Thoracic aorta (tissue), 2 donors: ENCODE measurements at regions not wholly inside any gene's neighbourhood (a gene's known extent, or its start where the extent isn't known, plus 50 kb on each side); places are given as distances from the start of the nearest gene placed in this dataset.

Experiments
- ATAC-seq: fragments of 150-250 bp; one replicate; pipeline ENCODE4 v1.8.0; 2017; ENCODE audit warnings: low read depth; ENCODE audit not compliant: insufficient number of reproducible peaks, low FRiP score
- DNase-seq: peaks from one replicate; pipeline ENCODE4 v3.0.0-alpha.2; 2020; ENCODE audit warnings: low spot score
- H3K27ac ChIP-seq, 2 donors: fragments of 200-600 bp; sonication (generic); 1 replicate in 1 of 2; 2 replicates in 1 of 2; pipeline ENCODE4 v1.5.1; 2016; ENCODE audit warnings: mild to moderate bottlenecking in 2 of 2, moderate library complexity in 2 of 2
- H3K27me3 ChIP-seq: fragments of 200-600 bp; sonication (generic); replicated peaks from 2 replicates; pipeline ENCODE4 v1.6.0; 2016; ENCODE audit warnings: mild to moderate bottlenecking; ENCODE audit not compliant: insufficient read depth
- H3K36me3 ChIP-seq: fragments of 200-600 bp; sonication (generic); one replicate; pipeline ENCODE4 v1.5.1; 2016
- H3K4me1 ChIP-seq, 2 donors: fragments of 200-600 bp; sonication (generic); 1 replicate in 1 of 2; 2 replicates in 1 of 2; pipeline versions ENCODE4 v1.5.1 to v1.6.0; 2016; ENCODE audit warnings: low read depth in 2 of 2, mild to moderate bottlenecking in 1 of 2; ENCODE audit not compliant: control insufficient read depth in 1 of 2
- H3K4me3 ChIP-seq: fragments of 200-600 bp; sonication (generic); 2 replicates; pipeline ENCODE4 v1.5.1; 2016; ENCODE audit warnings: mild to moderate bottlenecking
- H3K9me3 ChIP-seq: fragments of 200-600 bp; sonication (generic); 2 replicates; pipeline ENCODE4 v1.5.1; 2016
- CTCF ChIP-seq: fragments of 200-600 bp; sonication (generic); IDR thresholded peaks from one replicate; pipeline ENCODE4 v1.5.1; 2019; ENCODE audit warnings: antibody characterized with exemption

GRCh38 chr5:164501344-164501743, 995.9 kb downstream of the MAT2B start:
- H3K27me3 ChIP-seq, result no peaks in the 10 kb centered on the region
- DNase-seq, result no peak
- no peak for ATAC-seq
- H3K36me3 ChIP-seq, result no peaks in the 10 kb centered on the region
- H3K9me3 ChIP-seq, result no peaks in the 10 kb centered on the region
- H3K27ac ChIP-seq, result no peak overlapping the region
- no peaks in the 10 kb centered on the region for H3K4me1 ChIP-seq
- no peak overlapping the region for H3K4me3 ChIP-seq
- no peak for TF ChIP-seq CTCF

GRCh38 chr5:164504141-164504772, 998.8 kb downstream of the MAT2B start:
- Histone ChIP-seq H3K27ac (no peak overlapping the region), H3K9me3 (no peaks in the 10 kb centered on the region), H3K4me1 (no peaks in the 10 kb centered on the region), H3K27me3 (no peaks in the 10 kb centered on the region), H3K36me3 (no peaks in the 10 kb centered on the region), H3K4me3 (no peak overlapping the region)
- peak; percentile 46 for TF ChIP-seq CTCF
- DNase-seq, result no peak
- ATAC-seq, result no peak

- no peaks in the 10 kb centered on the region for H3K36me3 ChIP-seq
- no peak for DNase-seq
- ATAC-seq, result no peak
- no peak for TF ChIP-seq CTCF
- H3K27ac ChIP-seq, result no peak overlapping the region
- no peaks in the 10 kb centered on the region for H3K27me3 ChIP-seq
- no peaks in the 10 kb centered on the region for H3K9me3 ChIP-seq
- no peaks in the 10 kb centered on the region for H3K4me1 ChIP-seq
- no peak overlapping the region for H3K4me3 ChIP-seq
Measured at GRCh38 chr5:164505791-164506190, 1000.4 kb downstream of the MAT2B start.

GRCh38 chr5:164518067-164518740, 1012.8 kb downstream of the MAT2B start:
- H3K36me3 ChIP-seq, result no peaks in the 10 kb centered on the region
- H3K27me3 ChIP-seq, result no peaks in the 10 kb centered on the region
- ATAC-seq (no peak), DNase-seq (no peak)
- no peak overlapping the region for H3K27ac ChIP-seq
- H3K4me1 ChIP-seq, result no peaks in the 10 kb centered on the region
- TF ChIP-seq CTCF, result no peak
- H3K4me3 ChIP-seq, result no peak overlapping the region
- H3K9me3 ChIP-seq, result no peaks in the 10 kb centered on the region

GRCh38 chr5:164518741-164519080, 1013.3 kb downstream of the MAT2B start:
- Histone ChIP-seq H3K4me3 (no peak overlapping the region), H3K27ac (no peak overlapping the region), H3K9me3 (no peaks in the 10 kb centered on the region), H3K4me1 (no peaks in the 10 kb centered on the region), H3K36me3 (no peaks in the 10 kb centered on the region), H3K27me3 (no peaks in the 10 kb centered on the region)
- TF ChIP-seq CTCF, result no peak
- DNase-seq (no peak), ATAC-seq (no peak)
